DND-41 (cell line): ENCODE measurements at regions not wholly inside any gene's neighbourhood (a gene's known extent, or its start where the extent isn't known, plus 50 kb on each side); places are given as distances from the start of the nearest gene placed in this dataset.

Source experiments
- CTCF ChIP-seq: IDR thresholded peaks from 2 replicates; pipeline ENCODE4 v1.5.1; 2012; ENCODE audit warnings: borderline replicate concordance, low read length, moderate library complexity, mild to moderate bottlenecking; ENCODE audit not compliant: poor library complexity, severe bottlenecking; ENCODE audit errors: extremely low read depth
- EZH2 ChIP-seq: IDR thresholded peaks from 3 replicates; pipeline ENCODE4 v1.6.1; 2012; ENCODE audit warnings: borderline replicate concordance, low read depth, mild to moderate bottlenecking, moderate library complexity, low read length, inconsistent platforms; ENCODE audit not compliant: severe bottlenecking

- TF ChIP-seq CTCF: no peak
- no peak for TF ChIP-seq EZH2
These were observed 1235.0 kb downstream of the XPNPEP1 start for GRCh38 chr10:108688314-108688713.
